GM12873 (cell line): ENCODE measurements at regions not wholly inside any gene's neighbourhood (a gene's known extent, or its start where the extent isn't known, plus 50 kb on each side); places are given as distances from the start of the nearest gene placed in this dataset.

Source experiments
- TF ChIP-seq, protein P1 (sequence below): IDR thresholded peaks from 2 replicates; pipeline ENCODE4 v1.5.1; 2012; ENCODE audit warnings: low read depth, mild to moderate bottlenecking, moderate library complexity, low read length, control low read depth; ENCODE audit not compliant: insufficient read depth; ENCODE audit errors: missing control alignments

DNA sequence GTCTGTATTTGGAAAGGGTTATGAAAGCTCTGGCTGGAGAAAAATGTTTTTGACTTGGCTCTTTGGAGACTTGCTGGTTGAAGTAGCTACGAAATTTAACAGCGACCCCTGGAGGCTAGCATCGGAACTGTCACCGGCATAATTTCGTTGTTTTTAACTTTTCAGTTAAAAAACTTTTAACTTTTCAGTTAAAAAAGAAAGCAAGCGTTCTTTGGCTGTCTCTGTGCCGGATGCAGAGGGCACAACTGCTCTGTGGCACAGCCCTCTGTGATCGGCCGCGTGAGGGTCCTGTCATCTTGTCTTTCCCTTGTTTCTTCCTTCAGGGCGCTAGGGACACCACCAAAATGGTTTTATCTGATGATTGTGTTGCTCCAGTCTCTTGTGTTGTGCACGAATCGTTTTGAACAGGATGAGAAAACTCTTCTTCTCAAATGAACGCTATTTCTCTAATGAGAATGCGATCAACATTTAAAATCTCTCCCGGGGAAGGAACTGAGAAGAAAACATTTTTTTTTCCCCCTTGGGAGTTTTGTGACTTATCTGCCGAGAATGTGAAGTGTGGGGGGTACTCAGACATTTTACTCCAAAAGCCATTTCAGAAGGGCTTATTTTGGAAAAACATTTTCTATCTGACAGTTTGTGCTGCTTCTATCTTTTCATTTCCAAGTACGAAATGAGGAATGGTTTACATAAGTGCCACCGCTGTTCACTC, 57.1 kb downstream of the ADCYAP1 start:
- TF ChIP-seq, protein P1, sequence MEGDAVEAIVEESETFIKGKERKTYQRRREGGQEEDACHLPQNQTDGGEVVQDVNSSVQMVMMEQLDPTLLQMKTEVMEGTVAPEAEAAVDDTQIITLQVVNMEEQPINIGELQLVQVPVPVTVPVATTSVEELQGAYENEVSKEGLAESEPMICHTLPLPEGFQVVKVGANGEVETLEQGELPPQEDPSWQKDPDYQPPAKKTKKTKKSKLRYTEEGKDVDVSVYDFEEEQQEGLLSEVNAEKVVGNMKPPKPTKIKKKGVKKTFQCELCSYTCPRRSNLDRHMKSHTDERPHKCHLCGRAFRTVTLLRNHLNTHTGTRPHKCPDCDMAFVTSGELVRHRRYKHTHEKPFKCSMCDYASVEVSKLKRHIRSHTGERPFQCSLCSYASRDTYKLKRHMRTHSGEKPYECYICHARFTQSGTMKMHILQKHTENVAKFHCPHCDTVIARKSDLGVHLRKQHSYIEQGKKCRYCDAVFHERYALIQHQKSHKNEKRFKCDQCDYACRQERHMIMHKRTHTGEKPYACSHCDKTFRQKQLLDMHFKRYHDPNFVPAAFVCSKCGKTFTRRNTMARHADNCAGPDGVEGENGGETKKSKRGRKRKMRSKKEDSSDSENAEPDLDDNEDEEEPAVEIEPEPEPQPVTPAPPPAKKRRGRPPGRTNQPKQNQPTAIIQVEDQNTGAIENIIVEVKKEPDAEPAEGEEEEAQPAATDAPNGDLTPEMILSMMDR = peak; percentile 88

DNA sequence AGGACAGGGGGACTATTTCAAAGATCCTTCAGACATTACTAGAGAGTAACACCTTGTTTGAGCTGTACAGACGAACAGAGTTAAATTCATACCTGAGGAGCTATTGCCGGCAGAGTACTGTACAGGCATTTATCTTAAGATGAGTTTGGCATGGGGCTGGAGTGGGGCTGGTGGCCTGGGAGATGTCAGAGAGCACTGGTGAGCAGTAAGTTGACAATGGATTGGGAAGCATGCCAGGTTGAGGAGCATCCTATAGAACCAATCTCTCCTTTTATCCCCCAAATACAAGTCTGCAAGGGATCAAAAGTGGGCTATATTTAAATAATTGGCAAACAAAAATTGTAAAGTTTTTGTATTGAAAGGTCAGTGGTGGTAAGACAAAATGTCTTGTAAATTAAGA, 58.6 kb downstream of the ADCYAP1 start:
- TF ChIP-seq, protein P1 = no peak

DNA sequence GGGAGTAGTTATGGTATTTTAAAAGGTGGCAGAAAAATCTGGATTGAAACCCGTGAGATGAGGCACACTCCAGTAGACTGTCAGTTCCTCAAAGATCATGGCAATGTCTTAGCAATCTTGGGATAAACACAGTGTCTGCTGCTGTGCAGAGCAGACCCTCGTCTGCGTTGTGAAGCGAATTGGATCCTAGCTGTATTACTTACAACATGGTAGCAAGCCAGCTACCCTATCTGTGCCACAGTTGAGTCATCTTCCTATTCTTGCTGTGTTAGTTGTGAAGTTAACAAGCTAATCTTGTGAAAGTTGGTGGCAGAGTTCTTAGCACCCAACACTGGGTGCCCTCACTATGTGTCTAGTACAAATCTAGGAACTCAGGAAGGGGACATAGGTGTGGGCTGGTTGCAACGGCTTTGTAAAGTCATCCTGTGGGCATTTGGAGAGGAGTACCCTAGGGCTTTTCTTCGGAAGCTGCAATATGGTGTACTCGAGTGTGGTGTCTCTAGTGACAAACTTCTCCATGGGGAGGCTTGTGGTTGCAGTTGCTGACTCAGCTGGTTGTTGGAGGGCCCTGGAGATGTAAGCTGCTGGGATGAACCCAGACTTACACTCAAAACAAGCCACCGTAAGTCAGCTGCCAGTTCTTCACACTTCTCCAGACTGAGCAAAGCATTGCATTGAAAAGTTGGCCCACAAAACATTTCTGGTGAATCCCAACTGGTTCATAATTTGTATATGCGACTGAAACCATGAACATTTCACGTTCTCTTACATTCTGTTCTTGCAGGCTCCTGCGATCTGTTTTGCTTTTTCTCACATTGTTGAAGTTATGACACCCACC, 61.5 kb downstream of the ADCYAP1 start:
- TF ChIP-seq, protein P1 = no peak

DNA sequence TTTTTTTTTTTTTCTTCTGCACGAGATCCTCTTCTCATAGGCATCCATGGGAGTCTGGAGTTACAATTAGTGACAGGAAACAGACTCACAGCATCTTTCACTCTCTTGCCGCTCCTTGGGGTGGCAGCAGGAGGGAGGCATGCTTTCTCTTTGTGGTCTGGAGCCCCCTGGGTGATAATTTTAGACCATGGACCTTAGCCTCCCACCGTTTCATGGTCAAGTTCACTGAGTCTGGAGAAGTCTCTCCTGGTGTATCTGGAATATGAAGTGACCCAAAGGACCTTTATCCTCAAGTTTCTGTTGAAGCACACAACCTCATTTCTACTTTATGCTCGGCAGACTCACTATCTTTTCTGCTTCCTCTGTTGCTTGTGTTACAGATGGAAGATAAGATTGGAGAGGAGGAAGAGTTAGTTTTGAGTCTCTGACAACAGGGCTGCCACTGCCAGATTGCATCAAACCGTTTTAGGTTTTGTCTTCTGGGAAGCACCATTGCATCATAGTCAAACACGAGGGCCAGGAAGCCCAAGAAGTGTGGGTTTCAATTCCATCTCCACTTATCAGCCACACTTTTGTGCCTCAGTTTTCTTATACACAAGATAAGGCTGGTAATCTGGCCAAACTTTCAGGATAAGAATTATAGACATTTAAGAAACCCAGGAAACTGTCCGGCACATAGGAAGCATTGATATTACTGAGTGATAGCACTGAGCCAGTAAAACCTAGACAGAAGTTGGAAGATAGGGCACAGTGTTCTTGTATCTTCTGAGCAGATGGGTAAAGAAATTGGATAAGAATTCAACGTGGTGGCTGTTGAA, 62.3 kb downstream of the ADCYAP1 start:
- TF ChIP-seq, protein P1 = no peak

DNA sequence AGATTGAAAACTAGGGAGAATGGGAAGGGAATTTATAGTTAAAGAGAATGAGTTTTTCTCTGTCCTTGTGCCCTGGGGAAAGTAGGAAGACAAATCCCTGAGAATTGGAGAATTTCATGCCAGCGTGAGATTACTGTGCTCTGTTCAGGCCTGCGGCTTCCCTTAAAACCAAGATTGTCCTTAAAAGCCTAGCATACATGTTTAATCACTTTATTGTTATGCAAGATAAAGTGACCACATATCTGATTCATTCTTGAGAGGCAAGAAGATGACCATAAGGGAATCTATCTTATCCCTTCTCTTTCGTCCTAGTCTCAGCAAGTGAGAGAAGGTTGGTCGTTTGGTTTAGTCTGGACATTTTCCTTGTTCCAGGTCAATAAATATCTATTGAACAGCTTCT, 75.9 kb downstream of the ADCYAP1 start:
- TF ChIP-seq, protein P1 = no peak

DNA sequence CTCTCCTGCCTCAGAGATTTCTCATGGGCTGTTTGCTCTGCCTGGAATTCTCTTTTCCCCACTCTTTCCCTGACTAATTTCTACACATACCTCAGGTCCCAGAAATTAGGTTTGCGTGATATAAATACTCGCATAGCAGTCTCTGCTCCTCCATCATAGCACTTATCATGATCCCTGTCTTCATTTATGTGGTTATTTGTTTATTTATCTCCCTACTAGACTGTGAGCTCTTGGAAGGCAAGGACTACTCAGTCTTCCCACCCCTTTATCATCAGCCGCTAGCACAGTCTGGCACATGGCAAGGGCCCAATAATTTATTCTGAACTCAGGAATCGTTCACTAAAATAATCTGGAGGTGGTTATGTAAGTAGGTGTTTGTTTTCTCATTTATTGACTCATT, 79.3 kb downstream of the ADCYAP1 start:
- TF ChIP-seq, protein P1 = no peak
